Endothelial cell of hepatic sinusoid (primary cell): ENCODE measurements at regions not wholly inside any gene's neighbourhood (a gene's known extent, or its start where the extent isn't known, plus 50 kb on each side); places are given as distances from the start of the nearest gene placed in this dataset.

ENCODE experiments used
- in situ Hi-C: cut with HindIII; loops from 2 replicates; pipeline ENCODE4 v1.10.0; 2017; ENCODE audit warnings: low sequenced_read_pairs

DNA sequence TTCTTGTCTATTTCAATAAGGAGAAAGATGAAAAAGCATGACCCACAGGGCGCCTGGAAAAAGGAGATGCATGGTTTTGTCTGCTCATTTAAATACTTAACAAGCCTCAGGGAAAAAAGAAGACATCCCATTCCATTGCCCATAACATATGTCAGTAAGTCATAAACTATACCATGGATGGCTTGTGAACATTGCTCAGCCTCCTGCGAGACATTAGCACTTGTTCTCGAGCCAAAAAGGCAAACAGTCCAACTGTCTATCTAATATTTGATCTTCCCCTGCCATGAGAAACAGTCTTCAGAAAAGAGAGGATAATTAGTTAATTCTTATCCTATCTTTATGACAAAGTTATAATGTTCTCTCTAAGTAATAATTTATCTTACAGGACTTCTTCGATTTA, 527.4 kb downstream of the HACE1 start:
- in situ Hi-C loops, result no loop called here

- in situ Hi-C loops, result no loop called here
Observed at GRCh38 chr6:104326173-104327001, 533.3 kb downstream of the HACE1 start.

- in situ Hi-C loops, result no loop called here
Observed at GRCh38 chr6:104325341-104326172, 534.2 kb downstream of the HACE1 start.

GRCh38 chr6:104324301-104324700, 535.4 kb downstream of the HACE1 start:
- in situ Hi-C loops, result no loop called here

GRCh38 chr6:104322841-104323240, 536.9 kb downstream of the HACE1 start:
- in situ Hi-C loops, result no loop called here

DNA sequence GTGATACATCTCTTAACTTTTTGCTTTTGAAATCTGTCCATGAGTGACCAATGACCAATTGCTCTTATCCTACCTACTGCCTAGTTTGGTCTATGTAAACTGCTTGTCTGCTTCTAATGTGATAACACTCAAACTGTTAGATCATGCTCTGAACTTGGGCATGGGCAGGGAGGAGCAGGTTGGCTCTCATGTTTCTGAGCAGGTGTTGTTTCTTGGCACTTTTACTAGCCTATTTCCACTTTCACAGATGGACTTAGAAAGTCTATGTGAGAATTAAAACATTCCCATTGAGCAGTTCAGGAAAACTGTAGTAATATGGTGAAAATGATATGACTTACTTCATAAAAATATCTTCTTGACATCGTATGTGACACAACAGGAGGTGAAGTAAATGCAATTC, 538.4 kb downstream of the HACE1 start:
- in situ Hi-C loops, result no loop called here

DNA sequence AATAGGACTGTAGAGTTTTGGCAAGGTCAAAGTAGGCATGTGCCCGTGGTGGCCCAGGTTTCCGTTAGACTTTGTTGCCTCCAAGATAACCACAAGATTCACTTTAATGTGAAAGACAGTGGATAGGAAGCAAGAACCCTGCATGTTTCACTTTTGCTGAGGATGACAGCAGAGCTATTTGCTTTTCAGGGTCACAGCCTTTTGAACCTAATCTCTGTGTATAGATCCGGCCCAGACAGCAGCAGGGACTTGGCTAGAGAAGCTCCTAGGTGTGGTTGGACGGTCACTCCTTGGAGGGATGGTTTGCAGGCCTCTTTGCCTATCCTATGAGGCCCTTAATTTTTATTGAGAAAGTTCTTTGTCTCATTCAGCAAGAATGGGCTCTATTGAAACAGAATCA, 538.8 kb downstream of the HACE1 start:
- in situ Hi-C loops, result no loop called here

DNA sequence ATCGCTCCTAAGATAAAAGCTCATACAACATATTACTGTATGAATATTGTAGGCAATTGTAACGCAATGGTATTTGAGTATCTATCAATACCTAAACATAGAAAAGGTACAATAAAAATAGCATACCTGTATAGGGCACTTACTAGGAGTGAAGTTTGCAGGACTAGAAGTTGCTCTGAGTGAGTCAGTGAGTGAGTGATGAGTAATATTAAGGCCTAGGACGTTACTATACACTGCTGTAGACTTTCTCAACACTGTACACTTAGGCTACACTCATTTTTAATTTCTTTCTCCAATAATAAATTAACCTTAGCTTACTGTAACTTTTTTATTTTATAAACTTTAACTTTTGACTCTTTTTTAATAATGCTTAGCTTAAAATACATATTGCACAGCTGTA, 546.9 kb downstream of the HACE1 start:
- in situ Hi-C loops, result no loop called here

DNA sequence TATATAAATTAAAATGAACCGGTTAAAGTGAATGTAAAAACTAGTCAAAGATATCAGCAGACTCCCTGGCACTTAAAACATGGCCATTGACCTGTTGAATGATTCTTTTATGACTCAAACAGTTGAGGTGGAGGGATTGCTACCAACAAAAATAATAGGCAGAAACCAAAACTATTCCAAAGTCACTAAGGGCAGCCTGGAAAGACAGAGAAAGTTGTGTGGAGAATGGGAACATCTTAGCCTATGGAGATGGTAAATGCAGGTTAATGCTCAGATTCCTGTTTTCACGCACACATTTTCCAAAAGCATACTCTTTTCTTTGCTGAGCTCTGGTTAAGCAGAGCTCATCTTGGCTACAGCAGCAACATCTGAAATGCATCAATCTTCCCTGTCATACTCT, 553.5 kb downstream of the HACE1 start:
- in situ Hi-C loops, result no loop called here

DNA sequence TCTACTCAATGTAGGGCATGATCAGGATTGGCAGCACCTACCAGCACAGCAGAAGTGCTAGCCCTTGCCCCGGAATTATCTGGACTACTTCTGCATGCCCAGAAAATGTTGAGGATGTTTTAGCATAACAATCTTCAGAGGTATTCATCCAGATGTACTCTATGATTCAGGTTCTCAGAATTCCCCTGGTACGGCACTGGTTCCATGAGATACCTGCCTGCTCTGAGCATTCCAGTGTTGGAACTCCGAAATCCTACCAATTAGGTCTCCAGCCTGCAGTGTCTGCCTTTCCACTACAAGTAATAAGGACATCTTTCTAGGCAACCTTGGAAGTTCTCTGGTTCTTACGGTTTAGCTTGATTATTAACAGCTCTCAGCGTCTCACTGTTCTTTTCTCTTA, 554.5 kb downstream of the HACE1 start:
- in situ Hi-C loops, result no loop called here

- in situ Hi-C loops, result no loop called here
Observed at GRCh38 chr6:104301951-104302350, 557.8 kb downstream of the HACE1 start.

DNA sequence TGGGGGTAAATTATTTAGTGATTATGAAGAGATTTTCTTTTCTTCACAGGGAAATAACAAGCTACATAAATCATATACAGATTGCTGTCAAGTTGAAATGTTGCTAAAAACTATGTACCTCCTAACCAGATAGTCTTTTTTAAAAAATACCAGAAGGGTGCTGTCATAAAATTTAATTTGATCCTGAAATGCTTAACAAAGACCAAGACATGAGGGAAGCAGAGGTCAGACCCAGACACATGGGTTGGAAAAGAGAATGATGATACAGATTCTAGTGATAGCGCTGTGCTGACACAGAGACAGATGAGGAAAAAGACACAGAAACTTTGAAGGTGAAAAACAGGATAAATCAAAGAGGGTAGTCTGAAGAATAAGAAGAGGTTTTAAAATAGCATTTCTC, 573.1 kb downstream of the HACE1 start:
- in situ Hi-C loops, result no loop called here

- in situ Hi-C loops, result no loop called here
Observed at GRCh38 chr6:104284872-104285271, 574.8 kb downstream of the HACE1 start.

DNA sequence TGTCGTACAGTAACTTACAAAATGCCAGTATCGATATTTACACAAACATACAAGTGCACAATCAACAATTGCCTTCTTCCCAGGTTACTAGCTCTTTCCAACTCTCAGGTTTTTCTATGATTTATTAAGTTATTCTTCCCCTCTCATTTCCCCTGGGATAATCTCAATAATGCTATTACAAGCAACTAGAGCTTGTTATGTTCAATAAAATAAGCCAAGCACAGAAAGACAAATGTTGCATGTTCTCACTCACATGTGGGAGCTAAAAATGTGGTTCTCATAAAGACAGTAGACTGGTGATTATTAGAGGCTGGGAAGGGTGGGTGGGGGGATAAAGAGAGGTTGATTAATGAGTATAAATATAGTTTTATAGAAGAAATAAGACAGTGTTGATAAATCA, 577.1 kb downstream of the HACE1 start:
- in situ Hi-C loops, result no loop called here

DNA sequence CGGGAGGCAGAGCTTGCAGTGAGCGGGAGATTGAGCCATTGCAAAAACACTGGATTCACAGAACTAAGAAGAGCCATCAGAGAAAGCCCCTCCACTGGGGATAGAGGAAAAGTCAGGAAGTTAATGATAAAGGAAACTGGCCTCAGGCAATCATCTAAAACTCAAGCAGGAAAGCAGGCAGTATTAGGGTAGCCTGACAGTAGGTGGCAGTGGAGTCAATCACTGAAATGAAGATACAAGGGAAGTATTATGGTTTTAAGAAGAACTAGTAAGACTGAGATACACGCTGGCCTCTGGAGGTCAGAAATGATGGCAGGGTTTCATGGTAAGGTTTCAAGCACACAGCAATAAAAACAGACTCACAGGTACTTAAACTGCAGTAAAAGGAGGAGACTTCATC, 578.3 kb downstream of the HACE1 start:
- in situ Hi-C loops, result no loop called here

DNA sequence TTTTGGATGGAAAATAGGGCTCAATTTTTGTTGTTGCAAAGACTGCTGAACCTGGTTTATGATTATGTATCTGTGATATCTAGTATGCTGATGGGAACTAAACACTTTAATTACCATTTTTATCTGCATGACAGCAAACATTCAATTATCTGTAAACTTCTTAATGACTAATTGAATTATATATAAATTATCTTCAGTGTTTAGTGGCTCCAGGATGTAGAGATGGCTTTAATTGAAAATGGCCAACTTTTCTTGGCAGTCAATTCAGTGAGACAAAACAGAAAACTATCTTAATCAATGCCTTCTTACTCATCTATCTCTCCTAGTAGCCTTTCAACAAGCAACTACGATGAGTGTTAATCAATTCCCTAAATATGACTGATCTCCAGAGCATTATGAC, 591.3 kb downstream of the HACE1 start:
- in situ Hi-C loops, result no loop called here

DNA sequence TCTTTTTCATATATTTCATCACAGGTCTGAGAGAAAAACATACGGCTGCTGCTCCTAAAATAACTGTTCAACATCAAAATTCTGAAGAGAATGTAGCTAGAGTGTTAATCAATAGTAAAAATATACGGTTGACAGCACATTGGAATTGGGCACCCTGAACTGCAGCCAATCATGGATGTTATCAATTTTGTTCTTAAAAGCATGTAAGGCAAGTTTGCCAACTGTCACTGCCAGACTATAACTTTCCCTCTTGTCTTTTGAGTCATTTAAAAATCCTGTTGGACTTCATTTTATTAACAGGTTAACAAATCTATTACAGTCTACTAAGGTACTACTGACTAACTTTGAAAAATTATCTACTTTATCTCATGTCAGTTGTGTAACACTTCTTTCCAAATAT, 592.8 kb downstream of the HACE1 start:
- in situ Hi-C loops, result no loop called here

DNA sequence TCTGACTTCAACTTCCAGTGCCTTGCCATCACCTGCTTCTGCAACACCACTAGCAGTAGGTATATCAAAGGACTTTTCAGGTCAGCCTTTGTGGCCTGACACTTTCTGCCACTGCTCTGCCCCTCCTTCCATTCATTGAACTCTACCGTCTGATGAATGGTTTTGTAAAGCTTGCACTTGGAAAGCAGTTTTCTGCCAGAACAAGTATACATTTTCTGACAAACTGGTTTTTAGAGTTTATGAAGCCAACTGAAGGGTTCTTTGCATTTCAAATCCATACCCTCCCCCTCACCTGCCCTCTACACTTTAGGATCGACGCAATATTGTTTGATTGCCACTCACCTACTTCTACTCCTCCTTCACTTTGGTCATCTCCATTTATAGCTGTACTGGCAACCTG, 603.1 kb downstream of the HACE1 start:
- in situ Hi-C loops, result no loop called here

- in situ Hi-C loops, result no loop called here
Observed at GRCh38 chr6:104253236-104253635, 606.5 kb downstream of the HACE1 start.

GRCh38 chr6:104252276-104252675, 607.4 kb downstream of the HACE1 start:
- in situ Hi-C loops, result no loop called here

DNA sequence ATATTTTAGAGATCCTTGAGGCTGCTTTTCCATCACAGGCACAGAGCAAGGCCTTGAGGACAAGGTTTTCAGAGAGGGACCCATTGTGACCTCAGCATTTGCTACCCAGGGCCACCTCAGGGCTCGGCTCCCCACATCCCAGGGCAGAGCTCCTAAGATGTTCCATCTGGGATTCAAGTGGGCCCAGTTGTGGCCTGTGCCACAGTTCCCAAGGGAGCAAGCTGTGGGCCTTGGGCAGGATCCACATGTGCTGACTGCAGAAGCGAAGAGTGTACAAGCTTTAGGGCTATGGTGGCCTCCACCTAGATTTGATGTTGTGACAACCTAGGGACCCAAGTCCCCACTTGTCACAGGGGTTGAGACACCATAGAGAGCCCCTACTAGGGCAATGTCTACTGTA, 608.1 kb downstream of the HACE1 start:
- in situ Hi-C loops, result no loop called here

- in situ Hi-C loops, result no loop called here
Observed at GRCh38 chr6:104240865-104241264, 618.9 kb downstream of the HACE1 start.
